GM21737 (cell line): ENCODE measurements at regions not wholly inside any gene's neighbourhood (a gene's known extent, or its start where the extent isn't known, plus 50 kb on each side); places are given as distances from the start of the nearest gene placed in this dataset.

Experiments
- ATAC-seq: cut with Tn5 transposase; IDR thresholded peaks from one replicate; pipeline ENCODE4 v1.9.1; 2021; ENCODE audit warnings: mild to moderate bottlenecking, moderate library complexity; ENCODE audit not compliant: unreplicated experiment

DNA sequence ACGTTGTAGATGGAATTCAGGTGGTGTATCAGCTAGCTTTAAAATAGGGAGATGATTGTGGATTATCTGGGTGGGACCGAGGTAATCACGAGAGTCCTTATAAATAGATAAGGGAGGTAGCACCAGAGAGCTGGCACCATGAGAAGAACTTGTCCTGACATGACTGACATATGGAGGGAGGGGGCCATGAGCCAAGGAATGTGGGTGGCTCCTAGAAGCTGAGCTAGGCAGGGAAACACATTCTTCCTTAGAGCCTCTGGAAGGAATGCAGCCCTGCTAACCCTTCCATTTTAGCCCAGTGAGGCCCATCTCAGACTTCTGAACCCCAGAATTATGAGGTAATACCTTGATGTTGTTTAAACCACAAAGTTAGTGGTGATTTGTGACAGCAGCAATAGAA is 321.1 kb upstream of the SULF2 start:
- no peak for ATAC-seq

DNA sequence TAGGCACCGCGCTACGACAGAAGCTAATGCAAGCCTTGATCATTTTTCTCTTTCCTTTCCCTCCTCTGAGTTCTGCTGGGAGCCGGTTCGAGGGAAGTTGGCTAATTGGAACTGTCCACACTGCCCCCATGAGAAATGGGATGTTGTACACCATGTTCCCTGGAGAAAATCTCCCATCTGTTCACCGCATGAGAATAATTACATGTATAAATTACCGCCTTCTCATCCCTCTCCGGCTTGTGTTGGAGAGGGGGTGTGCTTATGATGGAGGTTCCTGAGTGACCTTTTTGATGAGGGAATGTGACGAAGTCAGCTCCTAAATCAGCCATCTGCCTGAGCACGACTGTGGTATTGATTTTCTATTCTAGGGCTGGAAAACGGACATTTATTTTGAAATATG is 320.2 kb upstream of the SULF2 start:
- ATAC-seq: no peak

DNA sequence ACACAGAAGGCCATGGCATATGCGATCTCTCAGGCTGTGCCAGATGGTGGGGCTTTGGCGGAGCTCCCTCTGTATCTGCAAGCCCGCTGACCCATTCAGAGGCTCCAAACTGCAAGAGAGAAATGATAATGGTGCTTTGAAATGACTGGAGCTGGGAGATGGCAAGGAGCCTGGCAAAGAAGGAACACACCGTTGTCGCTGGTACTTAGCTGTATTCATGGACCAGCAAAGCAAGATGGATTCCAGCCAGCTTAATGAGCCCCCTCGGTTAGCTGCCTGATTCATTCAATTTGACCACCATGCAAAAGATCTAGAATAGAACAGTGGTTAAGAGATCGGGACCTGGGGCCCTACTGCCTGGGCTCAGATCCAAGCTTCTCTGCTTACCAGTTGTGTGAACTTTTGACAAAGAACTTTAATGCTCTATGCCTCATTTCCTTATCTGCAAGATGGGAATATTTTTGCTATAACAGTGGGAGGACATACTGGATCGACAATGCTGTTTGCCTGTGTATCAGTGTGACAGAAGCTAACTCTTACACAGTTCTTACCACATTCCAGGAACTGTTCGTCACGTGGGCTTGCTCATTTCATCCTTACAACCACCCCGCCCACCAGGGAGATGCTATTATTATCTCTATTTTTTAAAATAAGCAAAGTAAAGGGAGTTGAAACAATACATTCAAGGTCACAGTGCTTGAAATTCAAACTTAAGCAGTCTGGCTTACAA is 317.8 kb upstream of the SULF2 start:
- no peak for ATAC-seq

DNA sequence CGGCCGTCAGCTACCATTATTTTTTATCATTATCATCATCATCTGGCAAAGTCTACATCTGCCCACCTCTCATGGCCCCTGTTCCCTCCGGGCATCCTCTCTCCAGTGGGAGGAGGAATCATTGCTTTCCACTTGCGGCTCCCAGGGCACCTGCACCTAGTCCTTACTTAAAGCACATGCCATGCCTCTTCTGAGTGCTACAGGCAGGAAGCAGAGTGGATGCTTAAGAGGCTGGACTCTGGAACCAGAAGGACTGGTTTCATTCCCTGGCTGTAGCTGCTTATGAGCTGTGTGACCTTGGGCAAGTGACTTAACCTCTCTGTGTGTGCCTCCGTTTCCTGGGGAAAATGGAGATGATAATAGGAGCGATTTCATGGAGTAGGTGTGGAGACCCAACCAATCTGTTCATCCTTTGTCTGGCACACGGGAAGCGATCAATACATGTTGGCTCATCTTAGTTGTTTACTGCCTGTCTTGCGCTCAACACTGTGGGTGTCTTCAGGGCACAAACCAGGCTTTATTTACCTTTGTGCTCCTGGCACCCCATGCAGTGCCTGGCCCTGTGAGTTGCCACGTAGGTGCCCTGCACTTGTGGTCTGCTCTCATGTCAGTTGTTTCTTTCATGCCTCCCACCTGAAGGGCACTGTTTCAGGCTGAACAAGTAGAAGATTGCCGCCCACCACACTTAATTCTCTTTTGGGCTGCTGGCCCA is 317.0 kb upstream of the SULF2 start:
- no peak for ATAC-seq

- ATAC-seq: no peak
Measured at GRCh38 chr20:48100483-48100882, 315.2 kb upstream of the SULF2 start.

DNA sequence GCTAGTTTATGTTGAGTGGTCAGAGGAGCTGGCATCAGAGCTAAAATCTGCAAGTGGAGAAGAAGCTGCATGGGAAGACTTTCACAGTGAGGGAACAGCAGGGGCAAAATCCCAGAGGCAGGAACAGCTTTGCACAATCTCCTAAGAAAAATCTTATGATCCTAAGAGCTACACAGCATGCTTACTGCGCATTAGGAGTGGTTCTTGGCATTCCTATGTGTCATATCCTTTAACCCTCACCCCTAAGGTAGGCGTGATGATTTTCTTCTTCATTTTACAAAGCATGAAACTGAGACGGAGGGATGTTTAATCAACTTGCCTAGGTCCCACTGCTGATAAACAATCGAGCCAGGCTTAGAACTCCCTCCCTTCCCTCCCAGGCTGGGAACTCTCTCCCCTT is 313.6 kb upstream of the SULF2 start:
- no peak for ATAC-seq

- no peak for ATAC-seq
Measured at GRCh38 chr20:48098099-48098498, 312.8 kb upstream of the SULF2 start.

- ATAC-seq: no peak
Measured at GRCh38 chr20:48096957-48097890, 311.9 kb upstream of the SULF2 start.

- ATAC-seq: no peak
Measured at GRCh38 chr20:48096212-48096875, 311.1 kb upstream of the SULF2 start.

DNA sequence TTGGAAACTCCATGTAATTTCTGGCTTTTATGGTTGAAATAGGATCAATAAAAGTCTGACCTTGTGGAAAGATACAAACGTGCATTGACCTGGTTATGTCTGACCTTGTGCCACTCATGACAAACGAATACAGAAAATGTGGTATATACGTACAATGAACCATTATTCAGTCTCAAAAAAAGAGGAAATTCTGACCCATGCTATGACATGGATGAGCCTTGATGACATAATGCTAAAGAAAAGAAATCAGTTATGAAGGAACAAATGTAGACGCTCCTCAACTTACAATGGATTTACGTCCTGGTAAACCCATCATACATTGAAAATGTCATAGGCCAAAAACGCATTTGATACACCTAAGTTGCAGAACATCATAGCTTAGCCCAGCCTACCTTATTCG is 309.7 kb upstream of the SULF2 start:
- ATAC-seq: no peak

DNA sequence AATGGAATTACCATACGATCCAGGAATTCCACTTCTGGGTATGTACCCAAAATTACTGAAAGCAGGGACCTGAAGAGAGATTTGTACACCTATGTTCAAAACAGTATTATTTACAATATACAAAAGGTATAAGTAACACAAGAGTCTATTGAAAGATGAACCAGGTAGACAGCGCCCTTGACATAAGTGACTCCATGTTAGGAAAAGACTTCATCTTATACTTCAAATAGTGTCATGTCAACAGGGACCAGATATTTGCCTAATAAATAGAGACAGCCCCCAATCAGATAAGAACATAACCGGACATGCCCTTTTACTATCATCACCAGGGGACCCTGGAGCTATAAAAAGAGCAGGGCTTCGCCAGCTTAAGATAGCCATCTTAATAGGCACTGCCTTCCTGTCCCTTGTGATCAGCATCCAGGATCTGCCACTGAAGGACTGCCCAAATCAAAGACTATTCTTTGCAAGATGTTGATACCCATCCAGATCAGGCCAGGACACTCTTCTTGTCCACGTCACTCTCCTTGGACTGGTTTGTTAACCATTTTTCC is 309.0 kb upstream of the SULF2 start:
- no peak for ATAC-seq

- no peak for ATAC-seq
Measured at GRCh38 chr20:48092596-48093280, 307.5 kb upstream of the SULF2 start.

- ATAC-seq: no peak
Measured at GRCh38 chr20:48090784-48091183, 305.5 kb upstream of the SULF2 start.

DNA sequence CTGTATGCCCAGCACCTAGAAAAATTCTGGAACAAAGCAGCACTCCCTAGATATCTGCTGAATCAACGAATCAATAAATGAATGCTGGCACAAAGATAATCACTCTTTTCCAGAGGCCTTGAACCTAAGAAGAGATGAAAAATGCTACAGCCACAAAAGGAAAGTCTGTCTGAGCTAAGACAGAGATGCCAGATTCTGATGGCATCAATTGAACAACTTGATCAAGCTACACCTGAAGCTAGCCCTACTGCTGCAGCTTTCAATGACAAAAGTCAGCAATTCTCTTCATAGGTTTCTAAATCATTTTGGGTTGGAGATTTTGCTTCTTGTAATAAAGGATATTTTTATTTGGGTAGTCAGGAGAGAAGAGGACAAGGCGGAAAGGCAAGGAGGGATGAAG is 305.0 kb upstream of the SULF2 start:
- ATAC-seq: no peak

DNA sequence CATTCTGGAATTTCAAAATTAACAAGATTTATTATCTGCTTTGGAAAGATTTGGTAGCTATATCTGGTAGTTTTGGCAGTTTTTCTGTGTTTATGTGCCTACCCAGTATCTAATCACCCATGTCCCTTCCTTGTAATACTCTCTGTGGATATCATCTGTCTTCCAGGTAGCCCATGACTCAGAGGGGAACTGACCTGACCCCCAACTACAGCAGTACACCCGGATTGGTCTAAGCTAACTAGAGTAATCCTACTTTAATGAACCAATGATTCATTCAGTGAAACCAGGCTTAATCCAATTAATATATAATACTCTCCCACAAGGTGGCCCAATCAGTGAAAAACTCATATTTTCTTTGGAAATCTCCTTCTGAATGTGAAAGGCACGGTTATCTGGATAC is 295.3 kb upstream of the SULF2 start:
- ATAC-seq: no peak

- ATAC-seq: no peak
Measured at GRCh38 chr20:48079028-48079427, 293.7 kb upstream of the SULF2 start.

DNA sequence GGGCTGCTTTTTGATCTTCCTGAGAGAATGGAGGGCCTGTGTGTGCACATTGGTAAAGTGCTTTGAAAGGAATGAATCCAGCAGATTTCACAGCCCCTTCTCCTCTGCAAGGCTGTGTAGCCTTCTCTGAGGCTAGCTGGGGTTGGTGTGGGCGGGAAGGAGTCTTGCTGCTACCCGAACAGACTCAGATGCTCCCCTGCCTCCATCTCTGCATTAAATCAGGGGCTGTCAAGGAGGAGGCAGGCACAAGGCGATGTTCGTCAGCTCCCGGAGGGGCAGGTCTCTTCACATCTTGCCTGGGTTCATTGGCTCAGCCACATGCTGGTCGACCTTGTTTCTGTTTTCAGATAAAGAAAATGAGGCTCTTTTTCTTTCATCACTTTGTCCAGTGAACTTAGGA is 291.5 kb upstream of the SULF2 start:
- ATAC-seq: no peak

GRCh38 chr20:48076247-48076646 is 291.0 kb upstream of the SULF2 start:
- ATAC-seq: no peak

DNA sequence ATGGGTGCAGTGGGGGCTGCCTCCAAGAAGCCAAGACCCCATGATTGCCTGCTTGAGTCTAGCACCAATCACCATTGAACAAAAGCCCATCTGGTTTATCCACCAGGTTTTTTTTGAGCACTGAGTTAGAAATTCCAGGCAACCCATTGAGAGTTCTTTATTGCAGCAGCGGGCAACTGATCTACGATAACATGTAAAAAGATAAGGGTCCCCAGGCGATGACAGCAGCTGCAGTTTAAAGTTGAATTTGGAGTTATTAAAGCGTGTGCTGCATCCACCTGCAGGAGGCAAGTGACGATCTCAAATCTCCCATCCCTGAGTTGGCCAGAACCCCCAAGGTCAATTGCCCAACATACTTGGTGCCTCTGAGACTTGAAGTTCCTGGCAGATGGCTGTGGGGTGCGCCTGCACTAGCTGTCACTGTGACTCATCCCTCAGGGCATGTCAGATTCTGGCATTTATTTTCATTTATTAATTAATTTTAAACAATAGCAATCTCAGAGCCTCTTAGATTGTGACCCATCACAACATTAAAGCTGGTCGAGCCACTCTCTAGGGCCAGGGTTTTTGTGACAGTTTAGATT is 290.4 kb upstream of the SULF2 start:
- ATAC-seq: no peak
